Testis (tissue), 2 donors: ENCODE measurements at regions not wholly inside any gene's neighbourhood (a gene's known extent, or its start where the extent isn't known, plus 50 kb on each side); places are given as distances from the start of the nearest gene placed in this dataset.

ENCODE experiments used
- DNase-seq: peaks from one replicate; pipeline ENCODE4 v3.0.0-alpha.2; 2019
- H3K27ac ChIP-seq, 2 donors: fragments of 200-600 bp; sonication (generic); one replicate each; pipeline ENCODE4 v1.5.1; 2019
- H3K27me3 ChIP-seq: fragments of 200-600 bp; sonication (generic); one replicate; pipeline ENCODE4 v1.5.1; 2019
- H3K36me3 ChIP-seq: fragments of 200-600 bp; sonication (generic); one replicate; pipeline ENCODE4 v1.5.1; 2017; ENCODE audit warnings: low read depth; ENCODE audit errors: missing control alignments
- H3K4me1 ChIP-seq: fragments of 200-600 bp; sonication (generic); one replicate; pipeline ENCODE4 v1.5.1; 2019
- H3K4me3 ChIP-seq, 2 donors: fragments of 200-600 bp; sonication (generic); one replicate each; pipeline ENCODE4 v1.5.1; 2017 to 2019
- H3K9me3 ChIP-seq: fragments of 200-600 bp; sonication (generic); one replicate; pipeline ENCODE4 v1.5.1; 2017
- CTCF ChIP-seq, 3 experiments: fragments of 450-650 bp in 2 of 3; fragments of 200-600 bp in 1 of 3; sonication (generic) in 1 of 3; IDR thresholded peaks; one replicate each; pipeline ENCODE4 v1.5.1; 2016 to 2019; ENCODE audit warnings: antibody characterized with exemption in 3 of 3, mild to moderate bottlenecking in 2 of 3, moderate library complexity in 1 of 3
- POLR2A ChIP-seq: fragments of 450-650 bp; IDR thresholded peaks from one replicate; pipeline ENCODE4 v1.6.1; 2017; ENCODE audit warnings: antibody characterized with exemption, mild to moderate bottlenecking, moderate library complexity
- WGBS, 2 donors: methylation state at CpG; one replicate each; pipeline ENCODE4 v1.1.5; 2018; 5-methylcytosine and 5-hydroxymethylcytosine counted together
- intact Hi-C: fragments of 100-400 bp; cut with DNase I; formaldehyde crosslinking; loops from one replicate; pipeline ENCODE4 v1.15.1; 2023; ENCODE audit warnings: low total_unique reads

GRCh38 chr1:58890113-58890512 lies 106.3 kb upstream of the JUN start:
- Histone ChIP-seq H3K4me1 (peaks cover 34% of the 10 kb centered on the region), H3K9me3 (no peaks in the 10 kb centered on the region), H3K27me3 (no peaks in the 10 kb centered on the region), H3K27ac (no peak overlapping the region), H3K36me3 (no peaks in the 10 kb centered on the region), H3K4me3 (no peak overlapping the region)
- DNase-seq, result peak; percentile 61
- intact Hi-C loops, result no loop called here
- TF ChIP-seq CTCF (IDR thresholded peaks at IDR 0.05), result no peak
- no peak for TF ChIP-seq POLR2A
- 56 to 65% methylated on average over 3 of the region's 3 CpGs for WGBS, 2 donors

GRCh38 chr1:58890609-58891008 lies 106.8 kb upstream of the JUN start:
- peaks cover 29% of the 10 kb centered on the region for H3K4me1 ChIP-seq
- H3K9me3 ChIP-seq, result no peaks in the 10 kb centered on the region
- H3K27ac ChIP-seq, result no peak overlapping the region
- DNase-seq, result no peak
- H3K4me3 ChIP-seq, result no peak overlapping the region
- no peaks in the 10 kb centered on the region for H3K27me3 ChIP-seq
- WGBS, 2 donors, result 77 to 90% methylated on average over 3 of the region's 3 CpGs
- no peaks in the 10 kb centered on the region for H3K36me3 ChIP-seq
- TF ChIP-seq CTCF (IDR thresholded peaks at IDR 0.05), result no peak
- no peak for TF ChIP-seq POLR2A
- intact Hi-C loops, result no loop called here

- Histone ChIP-seq H3K9me3 (no peaks in the 10 kb centered on the region), H3K36me3 (no peaks in the 10 kb centered on the region), H3K27me3 (no peaks in the 10 kb centered on the region), H3K27ac (no peak overlapping the region), H3K4me1 (peaks cover 26% of the 10 kb centered on the region), H3K4me3 (no peak overlapping the region)
- no peak for TF ChIP-seq CTCF (IDR thresholded peaks at IDR 0.05)
- TF ChIP-seq POLR2A, result no peak
- 97 to 100% methylated on average over 2 of the region's 2 CpGs for WGBS, 2 donors
- intact Hi-C loops, result no loop called here
- no peak for DNase-seq
Observed at GRCh38 chr1:58891347-58891746, 107.5 kb upstream of the JUN start.

- no peak for TF ChIP-seq CTCF (IDR thresholded peaks at IDR 0.05)
- no peak for TF ChIP-seq POLR2A
- no peak for DNase-seq
- no peak overlapping the region for H3K4me3 ChIP-seq
- H3K27ac ChIP-seq, result peak overlapping the region in 1 of 2 donors; percentile 41
- H3K27me3 ChIP-seq, result no peaks in the 10 kb centered on the region
- WGBS, 2 donors, result 58 to 67% methylated on average over 11 to 13 of the region's 13 CpGs
- no peaks in the 10 kb centered on the region for H3K36me3 ChIP-seq
- H3K4me1 ChIP-seq, result peaks cover 27% of the 10 kb centered on the region
- intact Hi-C loops, result no loop called here
- no peaks in the 10 kb centered on the region for H3K9me3 ChIP-seq
Observed at GRCh38 chr1:58893257-58893869, 109.5 kb upstream of the JUN start.

- no peak overlapping the region for H3K27ac ChIP-seq
- no peak for TF ChIP-seq CTCF (IDR thresholded peaks at IDR 0.05)
- TF ChIP-seq POLR2A, result no peak
- intact Hi-C loops, result no loop called here
Observed at GRCh38 chr1:58895082-58895481, 111.2 kb upstream of the JUN start.

More at GRCh38 chr1:58895082-58895481, 111.2 kb upstream of the JUN start:
- H3K9me3 ChIP-seq, result no peaks in the 10 kb centered on the region
- no peak overlapping the region for H3K4me3 ChIP-seq
- H3K36me3 ChIP-seq, result no peaks in the 10 kb centered on the region
- no peaks in the 10 kb centered on the region for H3K27me3 ChIP-seq
- DNase-seq, result no peak
- H3K4me1 ChIP-seq, result peaks cover 44% of the 10 kb centered on the region
- 83 to 88% methylated on average over 2 of the region's 2 CpGs for WGBS, 2 donors
